HCT116 (cell line): ENCODE measurements at regions not wholly inside any gene's neighbourhood (a gene's known extent, or its start where the extent isn't known, plus 50 kb on each side); places are given as distances from the start of the nearest gene placed in this dataset.

Experiments used
- ATAC-seq: fragments of 200-7000 bp; cut with Tn5 transposase; 2 replicates; pipeline ENCODE4 v1.9.1; 2020; ENCODE audit warnings: mild to moderate bottlenecking, moderate library complexity
- BruUV-seq: library from RNA; stranded (reverse); fragments of 400-500 nt; replicated peaks from 2 replicates; lab custom pipeline; 2021; lab: Mats Ljungman, UMichigan
- CTCF ChIA-PET: fragments of 300-600 bp; sonication (Branson Sonifier 250); formaldehyde crosslinking; loops from one replicate; lab custom pipeline; 2021; ENCODE audit warnings: antibody characterized with exemption; lab: Charles Lee
- POLR2A ChIA-PET: fragments of 300-600, 350-600 bp; sonication (Branson Sonifier 250); formaldehyde crosslinking; loops from one replicate; lab custom pipeline; 2021; ENCODE audit warnings: antibody characterized with exemption; lab: Charles Lee
- RAD21 ChIA-PET, 2 experiments: fragments of 300-600 bp; sonication (Branson Sonifier 250); formaldehyde crosslinking; loops; one replicate each; lab custom pipeline; 2023; ENCODE audit warnings: low total read pairs in 2 of 2; ENCODE audit not compliant: uncharacterized antibody in 2 of 2, unreplicated experiment in 2 of 2, low non-redundant PET in 1 of 2; lab: Charles Lee
- DNase-seq: peaks from one replicate; pipeline ENCODE4 v3.0.0-alpha.2; 2010; ENCODE audit warnings: low read depth, low spot score
- H2AFZ ChIP-seq: fragments of 200-600 bp; shearing (Covaris generic), sonication (generic); 2 replicates; pipeline ENCODE4 v1.6.1; 2017; ENCODE audit warnings: low read depth, mixed run types, mixed read lengths, antibody characterized with exemption, low read length; ENCODE audit not compliant: poor library complexity, severe bottlenecking
- H3K27ac ChIP-seq: 2 replicates; pipeline ENCODE4 v1.5.1; 2012; ENCODE audit warnings: low read depth, low read length
- H3K27me3 ChIP-seq: fragments of 200-600 bp; sonication (generic); 2 replicates; pipeline ENCODE4 v1.6.1; 2016; ENCODE audit warnings: mixed run types, low read length, mixed read lengths; ENCODE audit not compliant: insufficient read depth
- H3K36me3 ChIP-seq, 2 experiments: fragments of 200-500 bp in 1 of 2; fragments of 200-600 bp in 1 of 2; sonication (Bioruptor generic) in 1 of 2; sonication (generic) in 1 of 2; 2 replicates each; pipeline versions ENCODE4 v1.5.1 to v1.6.1; 2014 to 2016; ENCODE audit warnings: low read length in 2 of 2, inconsistent platforms in 1 of 2, mixed read lengths in 1 of 2, mixed run types in 1 of 2; ENCODE audit not compliant: insufficient read depth in 2 of 2, control insufficient read depth in 1 of 2
- H3K4me1 ChIP-seq, 2 experiments: fragments of 200-600 bp in 1 of 2; sonication (generic) in 1 of 2; 2 replicates each; pipeline versions ENCODE4 v1.5.1 to v1.6.1; 2012 to 2017; ENCODE audit warnings: low read length in 2 of 2, inconsistent platforms in 1 of 2, mild to moderate bottlenecking in 1 of 2, mixed read lengths in 1 of 2, mixed run types in 1 of 2, moderate library complexity in 1 of 2; ENCODE audit not compliant: insufficient read depth in 2 of 2, control insufficient read depth in 1 of 2
- H3K4me2 ChIP-seq: fragments of 200-600 bp; sonication (generic); 2 replicates; pipeline ENCODE4 v1.6.1; 2017; ENCODE audit warnings: mixed run types, low read length, mixed read lengths
- H3K4me3 ChIP-seq, 2 experiments: fragments of 200-600 bp in 1 of 2; sonication (generic) in 1 of 2; replicated peaks in 1 of 2; 2 replicates each; pipeline ENCODE4 v1.5.1; 2011 to 2016; ENCODE audit warnings: low read length in 2 of 2, control low read depth in 1 of 2, low read depth in 1 of 2, mild to moderate bottlenecking in 1 of 2, mixed read lengths in 1 of 2, mixed run types in 1 of 2
- H3K79me2 ChIP-seq: fragments of 200-600 bp; sonication (generic); 2 replicates; pipeline ENCODE4 v1.6.1; 2017; ENCODE audit warnings: mild to moderate bottlenecking, mixed run types, low read length, moderate library complexity, mixed read lengths; ENCODE audit not compliant: insufficient read depth
- H3K9ac ChIP-seq: fragments of 200-600 bp; sonication (generic); 2 replicates; pipeline ENCODE4 v1.6.1; 2016; ENCODE audit warnings: low read length, mixed read lengths
- H3K9me2 ChIP-seq: fragments of 200-600 bp; sonication (generic), shearing (Covaris generic); 2 replicates; pipeline ENCODE4 v1.6.1; 2017; ENCODE audit warnings: mixed run types, mild to moderate bottlenecking, moderate library complexity; ENCODE audit not compliant: insufficient read depth
- H3K9me3 ChIP-seq, 2 experiments: fragments of 200-500 bp in 1 of 2; fragments of 200-600 bp in 1 of 2; sonication (Bioruptor generic) in 1 of 2; sonication (generic) in 1 of 2; 2 replicates each; pipeline ENCODE4 v1.6.1; 2014 to 2017; ENCODE audit warnings: low read length in 2 of 2, mixed read lengths in 2 of 2, inconsistent platforms in 1 of 2, low read depth in 1 of 2, mild to moderate bottlenecking in 1 of 2, mixed run types in 1 of 2, moderate library complexity in 1 of 2; ENCODE audit not compliant: control insufficient read depth in 1 of 2, insufficient read depth in 1 of 2
- H4K20me1 ChIP-seq: fragments of 200-600 bp; sonication (generic), shearing (Covaris generic); 2 replicates; pipeline ENCODE4 v1.6.1; 2017; ENCODE audit warnings: mixed run types, mild to moderate bottlenecking, moderate library complexity; ENCODE audit not compliant: insufficient read depth
- CBX3 ChIP-seq: IDR thresholded peaks from 2 replicates; pipeline ENCODE4 v1.6.1; 2012; ENCODE audit warnings: low read depth
- CEBPB ChIP-seq: IDR thresholded peaks from 2 replicates; pipeline ENCODE4 v1.6.1; 2012; ENCODE audit warnings: low read depth
- ELF1 ChIP-seq: IDR thresholded peaks from 2 replicates; pipeline ENCODE4 v1.6.1; 2012; ENCODE audit warnings: low read depth, borderline replicate concordance
- EZH2phosphoT487 ChIP-seq: fragments of 200-600 bp; IDR thresholded peaks from 2 replicates; pipeline ENCODE4 v1.6.1; 2018; ENCODE audit warnings: antibody characterized with exemption, borderline replicate concordance
- FOSL1 ChIP-seq: IDR thresholded peaks from 2 replicates; pipeline ENCODE4 v1.6.1; 2012; ENCODE audit warnings: low read depth
- JUND ChIP-seq: IDR thresholded peaks from 2 replicates; pipeline ENCODE4 v1.6.1; 2012
- POLR2AphosphoS5 ChIP-seq: IDR thresholded peaks from 2 replicates; pipeline ENCODE4 v1.6.1; 2011; ENCODE audit warnings: mild to moderate bottlenecking, low read depth, low read length, moderate library complexity
- RAD21 ChIP-seq: IDR thresholded peaks from 2 replicates; pipeline ENCODE4 v1.6.1; 2012; ENCODE audit warnings: low read depth, mild to moderate bottlenecking
- SIN3A ChIP-seq: IDR thresholded peaks from 2 replicates; pipeline ENCODE4 v1.6.1; 2012; ENCODE audit warnings: low read depth
- SP1 ChIP-seq: IDR thresholded peaks from 2 replicates; pipeline ENCODE4 v1.6.1; 2012; ENCODE audit warnings: low read depth
- SRF ChIP-seq: IDR thresholded peaks from 2 replicates; pipeline ENCODE4 v1.6.1; 2012; ENCODE audit warnings: low read depth
- TCF7L2 ChIP-seq: IDR thresholded peaks from 2 replicates; pipeline ENCODE4 v1.7.0; 2011; ENCODE audit warnings: borderline replicate concordance, inconsistent platforms; ENCODE audit not compliant: insufficient read depth, insufficient read length; ENCODE audit errors: extremely low read depth
- YY1 ChIP-seq: IDR thresholded peaks from 2 replicates; pipeline ENCODE4 v1.6.1; 2011; ENCODE audit warnings: low read length, low read depth, moderate library complexity, mild to moderate bottlenecking; ENCODE audit not compliant: insufficient replicate concordance; ENCODE audit errors: extremely low read depth
- ZBTB33 ChIP-seq: IDR thresholded peaks from 2 replicates; pipeline ENCODE4 v1.6.1; 2011; ENCODE audit warnings: mild to moderate bottlenecking, low read length, moderate library complexity; ENCODE audit not compliant: insufficient replicate concordance; ENCODE audit errors: extremely low read depth
- ZFX ChIP-seq: fragments of 450-650 bp; IDR thresholded peaks from 2 replicates; pipeline ENCODE4 v1.6.1; 2017
- intact Hi-C: fragments of 100-400 bp; cut with micrococcal nuclease; formaldehyde crosslinking; loops from 2 replicates; pipeline ENCODE4 v1.10.0; 2022
- TF ChIP-seq, protein P1 (sequence below), 3 experiments: fragments of 200-600 bp in 1 of 3; sonication (generic) in 1 of 3; IDR thresholded peaks in 2 of 3; conservative IDR thresholded peaks in 1 of 3; 2 replicates each; pipeline ENCODE4 v1.5.1; 2012 to 2017; ENCODE audit warnings: low read depth in 2 of 3, low read length in 2 of 3, antibody characterized with exemption in 1 of 3, borderline replicate concordance in 1 of 3, control low read depth in 1 of 3, mild to moderate bottlenecking in 1 of 3, mixed read lengths in 1 of 3, mixed run types in 1 of 3, moderate library complexity in 1 of 3; ENCODE audit not compliant: insufficient read depth in 1 of 3
- TF ChIP-seq, protein P2 (sequence below): IDR thresholded peaks from 2 replicates; pipeline ENCODE4 v1.6.1; 2012
- TF ChIP-seq, protein P3 (sequence below): IDR thresholded peaks from 2 replicates; pipeline ENCODE4 v1.6.1; 2012

- no peak for TF ChIP-seq TCF7L2
- no peak for TF ChIP-seq ZFX
- TF ChIP-seq, protein P1, sequence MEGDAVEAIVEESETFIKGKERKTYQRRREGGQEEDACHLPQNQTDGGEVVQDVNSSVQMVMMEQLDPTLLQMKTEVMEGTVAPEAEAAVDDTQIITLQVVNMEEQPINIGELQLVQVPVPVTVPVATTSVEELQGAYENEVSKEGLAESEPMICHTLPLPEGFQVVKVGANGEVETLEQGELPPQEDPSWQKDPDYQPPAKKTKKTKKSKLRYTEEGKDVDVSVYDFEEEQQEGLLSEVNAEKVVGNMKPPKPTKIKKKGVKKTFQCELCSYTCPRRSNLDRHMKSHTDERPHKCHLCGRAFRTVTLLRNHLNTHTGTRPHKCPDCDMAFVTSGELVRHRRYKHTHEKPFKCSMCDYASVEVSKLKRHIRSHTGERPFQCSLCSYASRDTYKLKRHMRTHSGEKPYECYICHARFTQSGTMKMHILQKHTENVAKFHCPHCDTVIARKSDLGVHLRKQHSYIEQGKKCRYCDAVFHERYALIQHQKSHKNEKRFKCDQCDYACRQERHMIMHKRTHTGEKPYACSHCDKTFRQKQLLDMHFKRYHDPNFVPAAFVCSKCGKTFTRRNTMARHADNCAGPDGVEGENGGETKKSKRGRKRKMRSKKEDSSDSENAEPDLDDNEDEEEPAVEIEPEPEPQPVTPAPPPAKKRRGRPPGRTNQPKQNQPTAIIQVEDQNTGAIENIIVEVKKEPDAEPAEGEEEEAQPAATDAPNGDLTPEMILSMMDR (IDR thresholded peaks at IDR 0.05 in 2 of 3, conservative IDR thresholded peaks at IDR 0.05 in 1 of 3; ENCODE audit: borderline replicate concordance in 1 of 3, insufficient read depth in 1 of 3, low read depth in 2 of 3, low read length in 2 of 3): no peak
These were observed 555.0 kb upstream of the CHAC2 start (continued) for GRCh38 chr2:53212576-53212975.

GRCh38 chr2:53211201-53211774, 556.3 kb upstream of the CHAC2 start:
- no peak overlapping the region for H3K4me3 ChIP-seq
- H3K9me2 ChIP-seq: no peaks in the 10 kb centered on the region
- DNase-seq (no peak), ATAC-seq (no peak)
- no peaks in the 10 kb centered on the region for H4K20me1 ChIP-seq
- no peaks in the 10 kb centered on the region for H3K9me3 ChIP-seq
- no peak overlapping the region for H3K27ac ChIP-seq
- ChIA-PET RAD21 (no interaction called here), CTCF (no interaction called here), POLR2A (no interaction called here)
- intact Hi-C loops: no loop called here
- H3K4me2 ChIP-seq: no peak overlapping the region
- no peak overlapping the region for H2AFZ ChIP-seq
- H3K4me1 ChIP-seq: no peaks in the 10 kb centered on the region
- no peaks in the 10 kb centered on the region for H3K27me3 ChIP-seq
- H3K79me2 ChIP-seq: no peaks in the 10 kb centered on the region
- H3K36me3 ChIP-seq: no peaks in the 10 kb centered on the region
- no TSS peak for BruUV-seq
- no peak overlapping the region for H3K9ac ChIP-seq
- TF ChIP-seq SIN3A (no peak), CEBPB (no peak), CBX3 (no peak), SRF (no peak), RAD21 (no peak), ELF1 (no peak), JUND (no peak), YY1 (no peak), SP1 (no peak), EZH2phosphoT487 (no peak), FOSL1 (no peak), ZBTB33 (no peak), ZFX (no peak), POLR2AphosphoS5 (no peak)
- TF ChIP-seq, protein P1 (IDR thresholded peaks at IDR 0.05 in 2 of 3, conservative IDR thresholded peaks at IDR 0.05 in 1 of 3; ENCODE audit: borderline replicate concordance in 1 of 3, insufficient read depth in 1 of 3, low read depth in 2 of 3, low read length in 2 of 3): no peak
- TF ChIP-seq, protein P2, sequence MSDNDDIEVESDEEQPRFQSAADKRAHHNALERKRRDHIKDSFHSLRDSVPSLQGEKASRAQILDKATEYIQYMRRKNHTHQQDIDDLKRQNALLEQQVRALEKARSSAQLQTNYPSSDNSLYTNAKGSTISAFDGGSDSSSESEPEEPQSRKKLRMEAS: no peak
- TF ChIP-seq, protein P3, sequence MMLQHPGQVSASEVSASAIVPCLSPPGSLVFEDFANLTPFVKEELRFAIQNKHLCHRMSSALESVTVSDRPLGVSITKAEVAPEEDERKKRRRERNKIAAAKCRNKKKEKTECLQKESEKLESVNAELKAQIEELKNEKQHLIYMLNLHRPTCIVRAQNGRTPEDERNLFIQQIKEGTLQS: no peak
